GM13976 (cell line): ENCODE measurements at regions not wholly inside any gene's neighbourhood (a gene's known extent, or its start where the extent isn't known, plus 50 kb on each side); places are given as distances from the start of the nearest gene placed in this dataset.

Source experiments
- DNase-seq: peaks from one replicate; pipeline ENCODE4 v3.0.0; 2012; ENCODE audit warnings: low spot score
- in situ Hi-C: fragments of 300-500 bp; cut with MboI; formaldehyde crosslinking; loops from one replicate; pipeline ENCODE4 v1.12.0; 2022; ENCODE audit warnings: low sequenced_read_pairs, mixed read lengths, inconsistent platforms; ENCODE audit not compliant: unreplicated experiment
- TF ChIP-seq, protein P1 (sequence below): IDR thresholded peaks from 2 replicates; pipeline ENCODE4 v1.5.1; 2012; ENCODE audit warnings: borderline replicate concordance, mild to moderate bottlenecking; ENCODE audit not compliant: insufficient read depth; ENCODE audit errors: extremely low read depth, missing control alignments, control extremely low read depth

DNA sequence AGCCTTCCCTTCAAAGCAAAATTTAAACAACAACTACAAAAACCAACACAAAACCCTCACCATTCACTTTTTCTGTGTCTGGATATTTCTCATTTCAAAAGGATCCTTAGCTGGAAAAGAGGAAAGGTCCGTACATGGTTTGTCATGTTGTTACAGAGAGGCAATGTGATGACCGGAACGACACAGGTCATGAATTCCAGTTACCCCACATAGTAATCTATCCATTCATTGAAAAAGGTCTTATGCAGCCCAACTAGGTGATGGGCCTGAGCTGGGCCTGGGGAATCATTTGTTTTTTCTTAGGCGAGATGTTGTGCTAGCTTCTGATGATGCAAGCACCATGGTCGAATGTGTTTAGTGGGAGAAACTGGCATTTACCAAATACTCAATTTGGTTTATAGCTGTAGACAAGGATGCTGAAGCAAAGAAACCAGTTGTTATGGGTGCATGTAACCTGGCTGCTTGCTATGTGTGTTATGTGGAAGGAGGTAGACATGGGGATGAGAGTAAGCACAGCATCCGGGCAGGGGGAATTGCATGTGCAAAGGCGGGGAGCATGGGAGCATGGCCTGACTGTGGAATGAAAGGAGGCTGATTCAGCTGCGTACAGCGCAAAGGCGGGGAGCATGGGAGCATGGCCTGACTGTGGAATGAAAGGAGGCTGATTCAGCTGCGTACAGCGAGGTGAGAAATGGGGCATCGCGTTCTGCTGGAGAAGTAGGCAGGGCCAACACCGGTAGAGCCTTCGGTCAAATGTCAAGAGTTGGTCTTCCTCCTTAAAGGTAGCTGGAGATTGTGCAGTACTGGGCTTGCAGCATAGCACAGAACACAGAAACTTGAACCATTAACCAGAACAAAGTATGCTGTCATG is 269.7 kb upstream of the MAF start:
- in situ Hi-C loops: no loop called here
- DNase-seq: no peak
- TF ChIP-seq, protein P1, sequence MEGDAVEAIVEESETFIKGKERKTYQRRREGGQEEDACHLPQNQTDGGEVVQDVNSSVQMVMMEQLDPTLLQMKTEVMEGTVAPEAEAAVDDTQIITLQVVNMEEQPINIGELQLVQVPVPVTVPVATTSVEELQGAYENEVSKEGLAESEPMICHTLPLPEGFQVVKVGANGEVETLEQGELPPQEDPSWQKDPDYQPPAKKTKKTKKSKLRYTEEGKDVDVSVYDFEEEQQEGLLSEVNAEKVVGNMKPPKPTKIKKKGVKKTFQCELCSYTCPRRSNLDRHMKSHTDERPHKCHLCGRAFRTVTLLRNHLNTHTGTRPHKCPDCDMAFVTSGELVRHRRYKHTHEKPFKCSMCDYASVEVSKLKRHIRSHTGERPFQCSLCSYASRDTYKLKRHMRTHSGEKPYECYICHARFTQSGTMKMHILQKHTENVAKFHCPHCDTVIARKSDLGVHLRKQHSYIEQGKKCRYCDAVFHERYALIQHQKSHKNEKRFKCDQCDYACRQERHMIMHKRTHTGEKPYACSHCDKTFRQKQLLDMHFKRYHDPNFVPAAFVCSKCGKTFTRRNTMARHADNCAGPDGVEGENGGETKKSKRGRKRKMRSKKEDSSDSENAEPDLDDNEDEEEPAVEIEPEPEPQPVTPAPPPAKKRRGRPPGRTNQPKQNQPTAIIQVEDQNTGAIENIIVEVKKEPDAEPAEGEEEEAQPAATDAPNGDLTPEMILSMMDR: no peak

DNA sequence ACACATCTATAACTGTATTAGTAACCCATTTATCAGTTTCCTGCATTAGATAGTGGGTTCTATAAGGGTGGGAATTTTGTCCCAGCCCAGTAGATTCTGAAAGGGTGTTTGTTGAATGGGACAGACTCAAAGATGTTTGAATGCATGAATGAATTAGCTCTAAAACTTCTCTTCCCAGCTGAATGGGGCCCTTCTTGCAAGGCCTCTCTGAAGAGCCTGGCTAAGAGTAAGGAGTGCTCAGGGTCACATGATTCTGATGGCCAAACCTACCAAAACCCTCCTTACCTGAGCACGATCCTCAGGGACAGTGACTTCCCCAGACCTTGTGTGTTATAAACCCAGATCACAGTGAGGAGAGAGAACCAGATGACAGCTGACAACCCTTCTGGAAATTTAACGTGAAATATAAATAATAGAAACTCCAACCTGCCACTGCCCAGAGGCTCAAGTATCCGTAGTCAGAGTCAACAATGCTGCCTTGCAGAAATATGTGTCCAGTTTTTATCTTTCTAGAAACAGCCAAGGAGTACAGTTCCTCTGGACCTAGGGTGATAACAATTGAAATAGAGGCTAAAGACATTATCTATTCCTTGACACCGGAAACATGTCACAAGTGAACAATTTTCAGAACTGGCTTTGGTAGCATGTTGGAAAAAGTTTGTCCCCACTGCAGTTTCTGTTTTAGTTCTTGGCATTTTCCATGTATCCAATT is 268.9 kb upstream of the MAF start:
- TF ChIP-seq, protein P1: no peak
- DNase-seq: no peak
- in situ Hi-C loops: no loop called here

DNA sequence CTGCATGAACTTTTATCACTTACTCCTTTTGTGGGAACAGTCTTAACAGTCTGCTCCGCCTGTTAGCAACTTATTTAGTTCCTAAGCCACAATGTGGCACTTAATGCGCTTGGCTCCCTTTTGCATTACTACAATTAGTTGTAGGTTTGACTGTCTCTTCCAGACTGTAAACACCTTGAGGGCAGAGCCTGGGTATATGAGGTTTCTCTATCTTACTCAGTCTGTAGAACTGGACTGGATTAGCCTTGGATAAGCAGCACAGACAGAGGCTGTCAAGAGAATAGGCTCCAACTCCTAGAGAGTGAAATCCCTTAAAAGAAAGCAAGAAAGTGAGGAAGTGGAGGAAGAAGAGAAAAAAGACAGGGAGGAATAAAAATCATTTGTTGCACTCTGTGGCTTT is 268.3 kb upstream of the MAF start:
- in situ Hi-C loops: no loop called here
- DNase-seq: no peak
- TF ChIP-seq, protein P1: no peak

DNA sequence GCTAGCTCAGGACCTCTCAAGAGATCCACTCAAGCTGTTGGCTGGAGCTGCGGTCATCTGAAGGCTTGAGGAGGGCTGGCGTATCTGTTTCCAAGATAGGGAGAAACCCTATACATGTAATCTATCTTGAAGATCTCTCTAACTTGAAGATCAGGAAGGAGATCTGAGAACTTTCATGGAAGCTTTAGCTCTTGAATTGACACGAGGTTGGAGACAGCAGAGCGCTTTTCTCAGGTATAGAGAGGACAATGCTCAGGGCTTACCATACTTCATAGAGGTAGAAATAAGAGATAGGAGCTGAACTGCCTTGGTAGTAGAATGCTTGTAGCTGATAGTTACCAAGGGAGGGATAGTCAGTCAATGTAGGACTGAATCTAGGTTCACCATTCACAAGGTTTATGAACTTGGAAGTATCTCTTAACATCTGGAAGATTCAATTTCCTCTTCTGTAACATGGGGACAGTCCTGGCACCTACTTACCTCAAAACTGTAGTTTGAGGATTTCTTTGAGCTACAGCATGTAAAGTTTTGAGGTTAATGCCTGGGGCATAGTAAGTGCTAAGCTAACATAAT is 267.0 kb upstream of the MAF start:
- TF ChIP-seq, protein P1: no peak
- no peak for DNase-seq
- in situ Hi-C loops: no loop called here

DNA sequence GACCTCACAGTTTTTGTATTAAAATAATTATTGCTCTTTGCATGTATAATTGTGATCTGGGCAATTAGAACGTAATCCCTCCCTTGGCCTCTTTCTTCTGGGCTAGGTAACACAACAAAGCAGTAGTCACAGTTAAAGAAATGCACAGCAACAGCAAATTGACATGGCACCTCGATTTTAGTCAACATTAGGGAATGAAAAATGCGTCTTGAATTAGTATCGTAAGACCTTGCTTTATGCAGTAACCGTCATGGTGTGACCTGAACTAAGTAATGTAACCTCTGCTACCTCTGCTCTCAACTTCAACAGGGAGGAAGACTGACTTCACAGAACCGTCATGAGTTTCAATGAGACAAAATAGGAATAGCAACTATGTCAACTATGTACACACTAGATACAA is 265.4 kb upstream of the MAF start:
- no peak for DNase-seq
- TF ChIP-seq, protein P1: no peak
- in situ Hi-C loops: no loop called here

GRCh38 chr16:79864781-79865391 is 264.3 kb upstream of the MAF start:
- TF ChIP-seq, protein P1: no peak
- DNase-seq: no peak
- in situ Hi-C loops: no loop called here
